ENCODE measurements at regions not wholly inside any gene's neighbourhood (a gene's known extent, or its start where the extent isn't known, plus 50 kb on each side); places are given as distances from the start of the nearest gene placed in this dataset.

GRCh38 chr2:162928356-162928755, 89.8 kb upstream of the KCNH7 start:
- Mint-ChIP-seq H3K27me3 (no peaks in the 10 kb centered on the region), H3K36me3 (no peaks in the 10 kb centered on the region), H3K9me3 (ENCODE audit: low read depth) (no peaks in the 10 kb centered on the region), H3K4me1 (no peaks in the 10 kb centered on the region), H3K27ac (no peak overlapping the region), H3K4me3 (no peak overlapping the region)
- DNase-seq = no peak
- ATAC-seq = no peak
- CTCF ChIA-PET = no interaction called here

GRCh38 chr2:162926907-162927306, 88.3 kb upstream of the KCNH7 start:
- H3K36me3 Mint-ChIP-seq = no peaks in the 10 kb centered on the region
- H3K4me1 Mint-ChIP-seq = no peaks in the 10 kb centered on the region
- no peak for DNase-seq
- H3K27ac Mint-ChIP-seq = no peak overlapping the region
- CTCF ChIA-PET = no interaction called here
- no peak overlapping the region for H3K4me3 Mint-ChIP-seq
- H3K9me3 Mint-ChIP-seq (ENCODE audit: low read depth) = no peaks in the 10 kb centered on the region
- ATAC-seq = no peak
- no peaks in the 10 kb centered on the region for H3K27me3 Mint-ChIP-seq

DNA sequence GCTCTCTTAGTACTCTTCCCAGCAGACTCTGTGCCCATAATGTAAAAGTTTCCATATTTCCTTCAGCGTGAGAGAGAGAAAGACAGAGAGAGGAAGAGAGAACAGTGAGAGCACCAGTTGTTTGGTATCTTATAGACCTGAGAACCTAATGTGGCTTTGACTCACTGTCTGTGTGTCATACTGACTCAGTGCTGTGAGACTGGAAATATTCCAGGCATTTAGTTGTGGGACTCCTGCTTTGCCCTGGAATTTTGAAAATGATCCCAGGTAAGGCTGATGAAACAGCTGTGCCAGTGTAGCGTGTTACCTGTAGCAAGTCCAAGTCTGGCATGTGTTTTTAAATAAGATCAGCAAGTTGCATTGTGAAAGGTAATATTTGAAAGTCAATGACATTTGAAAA, 87.9 kb upstream of the KCNH7 start:
- no peak for ATAC-seq
- H3K27me3 Mint-ChIP-seq = no peaks in the 10 kb centered on the region
- no peak for DNase-seq
- CTCF ChIA-PET = no interaction called here
- no peaks in the 10 kb centered on the region for H3K9me3 Mint-ChIP-seq (ENCODE audit: low read depth)
- H3K27ac Mint-ChIP-seq = no peak overlapping the region
- no peaks in the 10 kb centered on the region for H3K36me3 Mint-ChIP-seq
- H3K4me1 Mint-ChIP-seq = no peaks in the 10 kb centered on the region
- H3K4me3 Mint-ChIP-seq = no peak overlapping the region

DNA sequence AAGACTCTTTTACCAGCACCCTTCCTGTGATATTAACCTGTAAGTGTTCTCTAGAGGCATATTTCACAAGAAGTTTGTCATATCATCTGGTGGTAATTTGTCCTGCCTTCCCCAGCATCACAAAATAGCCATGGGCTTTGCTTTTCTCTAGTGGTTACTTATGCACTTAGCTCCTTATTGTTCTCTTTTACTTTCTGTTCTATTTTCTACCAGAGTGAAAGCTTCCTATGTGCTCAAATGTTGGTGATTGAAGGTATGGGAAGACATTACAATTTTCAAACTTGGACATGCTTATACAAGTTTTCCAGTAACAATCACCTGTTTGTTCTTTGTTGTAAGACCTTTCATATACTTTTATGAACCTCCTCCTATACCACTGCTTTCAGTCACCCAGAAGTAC, 87.0 kb upstream of the KCNH7 start:
- CTCF ChIA-PET = no interaction called here
- no peaks in the 10 kb centered on the region for H3K9me3 Mint-ChIP-seq (ENCODE audit: low read depth)
- H3K27me3 Mint-ChIP-seq = no peaks in the 10 kb centered on the region
- DNase-seq (no peak), ATAC-seq (no peak)
- no peaks in the 10 kb centered on the region for H3K36me3 Mint-ChIP-seq
- no peaks in the 10 kb centered on the region for H3K4me1 Mint-ChIP-seq
- H3K27ac Mint-ChIP-seq = no peak overlapping the region
- H3K4me3 Mint-ChIP-seq = no peak overlapping the region

DNA sequence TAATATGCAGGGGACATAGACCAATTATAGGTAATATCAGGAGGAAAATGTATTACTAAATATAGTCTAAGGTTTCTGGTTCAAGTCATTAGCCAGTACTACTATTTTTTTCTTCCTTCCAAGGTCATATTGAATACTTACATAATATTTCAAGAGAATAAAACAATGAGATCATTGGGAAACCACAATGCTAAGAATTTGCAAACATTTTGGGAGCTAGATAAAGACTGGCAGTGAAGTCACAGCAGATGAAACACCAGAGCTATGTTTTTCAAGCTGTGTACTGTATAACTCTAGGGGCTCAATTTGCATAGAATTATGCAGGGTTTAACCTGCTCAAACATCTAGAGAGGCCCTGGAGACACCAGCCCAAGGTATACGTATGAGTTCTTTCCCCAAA, 80.5 kb upstream of the KCNH7 start:
- no peak for ATAC-seq

DNA sequence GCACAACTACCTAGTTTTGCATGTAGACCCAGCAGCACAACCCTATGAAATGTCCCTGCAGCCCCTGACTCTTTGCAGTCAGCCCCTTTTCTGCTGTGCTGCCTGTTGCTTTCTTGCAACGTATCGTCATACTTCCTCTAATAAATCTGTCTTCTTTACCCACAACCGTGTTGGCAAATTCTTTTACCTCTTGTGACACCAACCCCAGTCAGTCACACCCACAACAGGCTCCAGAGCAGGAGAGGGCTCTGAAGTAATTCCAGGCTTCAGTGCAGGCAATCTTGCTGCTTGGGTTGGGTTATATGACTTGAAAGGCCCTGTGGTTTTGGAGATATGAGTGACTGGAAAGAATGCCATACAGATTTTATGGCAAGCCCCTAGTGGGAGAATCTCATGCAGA, 79.1 kb upstream of the KCNH7 start:
- CTCF ChIA-PET = no interaction called here
- H3K4me3 Mint-ChIP-seq = no peak overlapping the region
- peaks cover 4% of the 10 kb centered on the region for H3K9me3 Mint-ChIP-seq (ENCODE audit: low read depth)
- no peaks in the 10 kb centered on the region for H3K27me3 Mint-ChIP-seq
- no peaks in the 10 kb centered on the region for H3K36me3 Mint-ChIP-seq
- DNase-seq = no peak
- no peak overlapping the region for H3K27ac Mint-ChIP-seq
- no peaks in the 10 kb centered on the region for H3K4me1 Mint-ChIP-seq
- no peak for ATAC-seq

More for the DNA sequence above, 80.5 kb upstream of the KCNH7 start:
- H3K27me3 Mint-ChIP-seq = no peaks in the 10 kb centered on the region
- H3K4me3 Mint-ChIP-seq = no peak overlapping the region
- CTCF ChIA-PET = no interaction called here
- no peaks in the 10 kb centered on the region for H3K36me3 Mint-ChIP-seq
- no peak for DNase-seq
- H3K4me1 Mint-ChIP-seq = no peaks in the 10 kb centered on the region
- peaks cover 4% of the 10 kb centered on the region for H3K9me3 Mint-ChIP-seq (ENCODE audit: low read depth)
- H3K27ac Mint-ChIP-seq = no peak overlapping the region

GRCh38 chr2:162916286-162916801, 77.8 kb upstream of the KCNH7 start:
- CTCF ChIA-PET = no interaction called here
- H3K27ac Mint-ChIP-seq = no peak overlapping the region
- no peak overlapping the region for H3K4me3 Mint-ChIP-seq

GRCh38 chr2:162915858-162916257, 77.3 kb upstream of the KCNH7 start:
- Mint-ChIP-seq H3K27me3 (no peaks in the 10 kb centered on the region), H3K36me3 (no peaks in the 10 kb centered on the region), H3K9me3 (ENCODE audit: low read depth) (peaks cover 4% of the 10 kb centered on the region), H3K4me3 (no peak overlapping the region), H3K27ac (no peak overlapping the region), H3K4me1 (no peaks in the 10 kb centered on the region)
- ATAC-seq = no peak
- CTCF ChIA-PET = no interaction called here
- no peak for DNase-seq

More at GRCh38 chr2:162916286-162916801, 77.8 kb upstream of the KCNH7 start:
- Mint-ChIP-seq H3K4me1 (no peaks in the 10 kb centered on the region), H3K27me3 (no peaks in the 10 kb centered on the region), H3K36me3 (no peaks in the 10 kb centered on the region), H3K9me3 (ENCODE audit: low read depth) (peaks cover 4% of the 10 kb centered on the region)
- no peak for DNase-seq
- ATAC-seq = no peak

DNA sequence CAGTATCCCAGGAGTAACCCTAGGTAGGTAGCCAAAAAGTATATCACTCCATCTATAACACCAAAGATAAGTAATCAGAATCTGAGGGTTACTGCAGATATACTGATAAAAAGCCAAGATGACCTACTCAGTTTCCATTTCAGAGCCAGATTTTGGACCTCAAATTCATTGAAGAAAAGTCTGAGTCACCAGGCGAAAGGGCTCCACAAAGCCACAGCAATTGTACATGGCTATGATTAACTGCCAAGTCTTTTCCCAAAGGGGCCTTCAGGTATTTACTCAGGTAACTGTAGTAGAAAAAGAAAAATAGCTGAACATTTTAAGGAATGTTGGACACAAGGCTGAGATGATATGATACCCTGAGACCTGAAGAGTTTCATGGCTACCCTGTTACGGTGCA, 75.6 kb upstream of the KCNH7 start:
- Mint-ChIP-seq H3K36me3 (no peaks in the 10 kb centered on the region), H3K9me3 (ENCODE audit: low read depth) (peaks cover 6% of the 10 kb centered on the region), H3K27ac (no peak overlapping the region), H3K27me3 (no peaks in the 10 kb centered on the region), H3K4me3 (no peak overlapping the region), H3K4me1 (no peaks in the 10 kb centered on the region)
- CTCF ChIA-PET = no interaction called here
- ATAC-seq (no peak), DNase-seq (no peak)

DNA sequence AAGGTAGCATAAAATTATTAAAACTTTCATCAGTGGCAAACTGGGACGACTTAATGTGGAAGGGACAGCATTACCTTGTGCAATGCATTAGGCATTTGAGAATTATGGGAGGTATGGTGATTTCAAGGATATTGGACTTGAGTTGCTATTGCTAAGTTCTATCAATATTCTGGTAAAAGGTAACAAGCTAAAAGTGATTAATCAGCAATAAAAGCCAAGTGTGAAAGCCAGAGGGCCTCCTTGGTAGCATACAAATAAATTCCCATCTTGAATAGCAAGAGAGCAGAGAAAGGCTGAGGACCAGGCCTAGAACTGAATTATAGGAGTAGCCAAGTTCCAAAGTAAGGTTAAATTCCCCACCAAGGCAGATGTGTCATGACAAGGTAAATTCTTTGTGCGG, 74.2 kb upstream of the KCNH7 start:
- H3K9me3 Mint-ChIP-seq (ENCODE audit: low read depth) = peaks cover 6% of the 10 kb centered on the region
- no peaks in the 10 kb centered on the region for H3K36me3 Mint-ChIP-seq
- CTCF ChIA-PET = no interaction called here
- H3K27ac Mint-ChIP-seq = no peak overlapping the region
- no peak overlapping the region for H3K4me3 Mint-ChIP-seq
- H3K27me3 Mint-ChIP-seq = no peaks in the 10 kb centered on the region
- no peak for ATAC-seq
- DNase-seq = no peak
- H3K4me1 Mint-ChIP-seq = no peaks in the 10 kb centered on the region

- Mint-ChIP-seq H3K4me3 (no peak overlapping the region), H3K27me3 (no peaks in the 10 kb centered on the region), H3K9me3 (ENCODE audit: low read depth) (peaks cover 2% of the 10 kb centered on the region), H3K27ac (no peak overlapping the region), H3K4me1 (no peaks in the 10 kb centered on the region), H3K36me3 (no peaks in the 10 kb centered on the region)
- no peak for ATAC-seq
- DNase-seq = no peak
- CTCF ChIA-PET = no interaction called here
Measured at GRCh38 chr2:162908567-162908966, 70.0 kb upstream of the KCNH7 start.

DNA sequence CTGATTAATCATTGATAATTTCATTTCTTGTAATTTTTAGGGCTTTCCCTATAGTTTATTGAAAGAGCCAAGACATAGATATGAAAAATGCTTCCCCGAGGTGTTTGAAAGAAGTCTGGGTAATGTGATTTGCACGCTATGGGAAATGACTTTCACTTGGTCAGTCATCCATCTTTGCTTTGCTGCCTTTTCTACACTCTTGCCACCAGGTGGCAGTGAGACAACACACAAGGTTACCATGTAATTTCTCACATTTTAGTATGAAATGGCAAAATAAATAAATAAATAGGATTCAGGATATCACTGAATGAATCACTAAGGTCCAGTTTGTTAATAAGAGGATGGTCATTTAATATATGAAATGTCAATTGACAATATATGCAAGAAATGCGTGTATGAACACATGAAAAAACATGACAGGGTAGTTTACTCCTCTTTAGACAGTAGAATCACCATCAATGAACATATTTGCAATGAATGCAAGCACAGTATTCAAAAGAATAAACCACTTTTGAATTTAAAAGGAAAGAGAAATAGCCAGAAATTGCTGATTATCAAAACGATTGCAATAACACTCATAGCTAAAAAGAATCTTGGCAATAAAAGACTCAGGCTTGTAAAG, 52.2 kb upstream of the KCNH7 start:
- H3K4me1 Mint-ChIP-seq = no peaks in the 10 kb centered on the region
- no peak overlapping the region for H3K4me3 Mint-ChIP-seq
- ATAC-seq (no peak), DNase-seq (peak; percentile 41)
- CTCF ChIA-PET = interaction anchor here (1.1 kb wide), 1 partner anchor 13 kb away, joined by 3 read pairs; no protein-coding TSS in a partner anchor
- H3K27me3 Mint-ChIP-seq = no peaks in the 10 kb centered on the region
- H3K27ac Mint-ChIP-seq = no peak overlapping the region
- H3K36me3 Mint-ChIP-seq = no peaks in the 10 kb centered on the region
- no peaks in the 10 kb centered on the region for H3K9me3 Mint-ChIP-seq (ENCODE audit: low read depth)

GRCh38 chr2:162888652-162889051, 50.1 kb upstream of the KCNH7 start:
- H3K4me3 Mint-ChIP-seq = no peak overlapping the region
- DNase-seq (no peak), ATAC-seq (no peak)
- no peaks in the 10 kb centered on the region for H3K36me3 Mint-ChIP-seq
- CTCF ChIA-PET = no interaction called here
- no peaks in the 10 kb centered on the region for H3K9me3 Mint-ChIP-seq (ENCODE audit: low read depth)
- H3K4me1 Mint-ChIP-seq = no peaks in the 10 kb centered on the region
- no peaks in the 10 kb centered on the region for H3K27me3 Mint-ChIP-seq
- H3K27ac Mint-ChIP-seq = no peak overlapping the region

Measured in activated CD8-positive, alpha-beta memory T cell treated with anti-CD3 and anti-CD28 coated beads, Interleukin-2, amount 10 ng/mL, durations not matched to agents 7 days and 5 days (primary cell).